IMR-90 (cell line): ENCODE measurements at regions not wholly inside any gene's neighbourhood (a gene's known extent, or its start where the extent isn't known, plus 50 kb on each side); places are given as distances from the start of the nearest gene placed in this dataset.

Source experiments
- ATAC-seq: fragments of 200-7000 bp; cut with Tn5 transposase; 2 replicates; pipeline ENCODE4 v1.9.1; 2020; ENCODE audit warnings: low read depth, mild to moderate bottlenecking, moderate library complexity
- BruUV-seq: library from RNA; stranded (reverse); fragments of 400-500 nt; replicated peaks from 2 replicates; lab custom pipeline; 2021; lab: Mats Ljungman, UMichigan
- CTCF ChIA-PET: fragments of 300-600 bp; formaldehyde crosslinking; extraction: SDS; loops from one replicate; lab custom pipeline; 2021; ENCODE audit warnings: antibody characterized with exemption; lab: Yijun Ruan, JAX
- POLR2A ChIA-PET: fragments of 300-600 bp; sonication (Branson Sonifier 250); formaldehyde crosslinking; loops from one replicate; lab custom pipeline; 2022; ENCODE audit warnings: antibody characterized with exemption; ENCODE audit not compliant: unreplicated experiment; lab: Charles Lee
- DNase-seq: peaks from one replicate; pipeline ENCODE4 v3.0.0; 2013
- H2AFZ ChIP-seq: replicated peaks from 2 replicates; pipeline ENCODE3; 2013; ENCODE audit warnings: low read length, mild to moderate bottlenecking; ENCODE audit not compliant: poor library complexity
- H2AK5ac ChIP-seq: 2 replicates; pipeline ENCODE4 v1.6.1; 2013; ENCODE audit warnings: low read depth, low read length, inconsistent platforms
- H2AK9ac ChIP-seq: replicated peaks from 2 replicates; pipeline ENCODE3; 2013; ENCODE audit warnings: mild to moderate bottlenecking, low read depth, low read length, moderate library complexity; ENCODE audit not compliant: poor library complexity
- H2BK120ac ChIP-seq: 2 replicates; pipeline ENCODE4 v1.6.1; 2013; ENCODE audit warnings: low read depth, low read length, inconsistent platforms
- H2BK15ac ChIP-seq: 3 replicates; pipeline ENCODE4 v1.6.1; 2013; ENCODE audit warnings: low read depth, low read length, inconsistent platforms
- H2BK20ac ChIP-seq: 2 replicates; pipeline ENCODE4 v1.6.1; 2013; ENCODE audit warnings: low read depth, mild to moderate bottlenecking, inconsistent platforms, low read length, moderate library complexity
- H2BK5ac ChIP-seq: 2 replicates; pipeline ENCODE4 v1.6.1; 2013; ENCODE audit warnings: mild to moderate bottlenecking, low read depth, low read length, inconsistent platforms; ENCODE audit not compliant: poor library complexity, severe bottlenecking
- H3K14ac ChIP-seq: replicated peaks from 2 replicates; pipeline ENCODE4 v1.6.1; 2013; ENCODE audit warnings: low read depth, low read length, inconsistent platforms
- H3K18ac ChIP-seq: 2 replicates; pipeline ENCODE4 v1.6.1; 2013; ENCODE audit warnings: low read depth, low read length, control low read depth
- H3K23ac ChIP-seq: 2 replicates; pipeline ENCODE4 v1.6.1; 2013; ENCODE audit warnings: low read depth, low read length, inconsistent platforms
- H3K27ac ChIP-seq: 2 replicates; pipeline ENCODE4 v1.5.1; 2013; ENCODE audit warnings: mild to moderate bottlenecking, control low read depth, low read length; ENCODE audit not compliant: insufficient read depth
- H3K27me3 ChIP-seq: 2 replicates; pipeline ENCODE4 v1.6.1; 2013; ENCODE audit warnings: low read length; ENCODE audit not compliant: control insufficient read depth, insufficient read depth
- H3K36me3 ChIP-seq: 2 replicates; pipeline ENCODE4 v1.6.1; 2013; ENCODE audit warnings: low read length, mixed read lengths; ENCODE audit not compliant: control insufficient read depth, insufficient read depth
- H3K4ac ChIP-seq: 2 replicates; pipeline ENCODE4 v1.6.1; 2013; ENCODE audit warnings: low read depth, low read length, inconsistent platforms
- H3K4me1 ChIP-seq: 2 replicates; pipeline ENCODE4 v1.6.1; 2013; ENCODE audit warnings: low read length, mixed read lengths; ENCODE audit not compliant: control insufficient read depth, insufficient read depth
- H3K4me2 ChIP-seq: 2 replicates; pipeline ENCODE4 v1.6.1; 2013; ENCODE audit warnings: low read depth, mild to moderate bottlenecking, control low read depth, low read length, moderate library complexity
- H3K4me3 ChIP-seq: 2 replicates; pipeline ENCODE4 v1.5.1; 2013; ENCODE audit warnings: low read depth, mild to moderate bottlenecking, control low read depth, low read length, moderate library complexity; ENCODE audit not compliant: insufficient read depth
- H3K56ac ChIP-seq: 2 replicates; pipeline ENCODE4 v1.6.1; 2013; ENCODE audit warnings: low read length, inconsistent platforms; ENCODE audit not compliant: insufficient read depth; ENCODE audit errors: extremely low read depth
- H3K79me1 ChIP-seq, 2 experiments: 2 replicates each; pipeline ENCODE4 v1.6.1; 2013; ENCODE audit warnings: low read length in 2 of 2, inconsistent platforms in 1 of 2, low read depth in 1 of 2
- H3K9ac ChIP-seq: 2 replicates; pipeline ENCODE4 v1.6.1; 2013; ENCODE audit warnings: low read depth, low read length, control low read depth
- H3K9me1 ChIP-seq: 2 replicates; pipeline ENCODE4 v1.6.1; 2013; ENCODE audit warnings: low read length, inconsistent platforms; ENCODE audit not compliant: insufficient read depth
- H3K9me3 ChIP-seq: 2 replicates; pipeline ENCODE4 v1.6.1; 2013; ENCODE audit warnings: low read length; ENCODE audit not compliant: control insufficient read depth, insufficient read depth
- H4K20me1 ChIP-seq: 2 replicates; pipeline ENCODE4 v1.6.1; 2013; ENCODE audit warnings: low read length, inconsistent platforms; ENCODE audit not compliant: insufficient read depth
- H4K5ac ChIP-seq: 2 replicates; pipeline ENCODE4 v1.6.1; 2013; ENCODE audit warnings: mild to moderate bottlenecking, low read depth, low read length, control low read depth
- H4K8ac ChIP-seq, 2 experiments: 2 replicates each; pipeline ENCODE4 v1.6.1; 2013; ENCODE audit warnings: low read depth in 2 of 2, low read length in 2 of 2, control low read depth in 1 of 2, inconsistent platforms in 1 of 2
- H4K91ac ChIP-seq: 2 replicates; pipeline ENCODE4 v1.6.1; 2013; ENCODE audit warnings: low read depth, low read length, inconsistent platforms; ENCODE audit not compliant: insufficient read depth
- CEBPB ChIP-seq: IDR thresholded peaks from 2 replicates; pipeline ENCODE4 v1.6.1; 2012; ENCODE audit warnings: low read depth, low read length, improper control_type of control experiment
- FOS ChIP-seq: fragments of 150-350 bp; IDR thresholded peaks from 2 replicates; pipeline ENCODE4 v1.6.1; 2016; ENCODE audit warnings: low read depth, low read length
- MAFK ChIP-seq: IDR thresholded peaks from 2 replicates; pipeline ENCODE4 v1.6.1; 2012; ENCODE audit warnings: low read depth, low read length, improper control_type of control experiment
- MAZ ChIP-seq: IDR thresholded peaks from 2 replicates; pipeline ENCODE4 v1.6.1; 2012; ENCODE audit warnings: low read depth, mild to moderate bottlenecking, low read length, improper control_type of control experiment, moderate library complexity, borderline replicate concordance
- POLR2A ChIP-seq: IDR thresholded peaks from 2 replicates; pipeline ENCODE4 v1.6.1; 2012; ENCODE audit warnings: mild to moderate bottlenecking, low read depth, low read length
- RAD21 ChIP-seq: IDR thresholded peaks from 2 replicates; pipeline ENCODE4 v1.6.1; 2012; ENCODE audit warnings: low read length, improper control_type of control experiment
- RFX5 ChIP-seq: IDR thresholded peaks from 2 replicates; pipeline ENCODE4 v1.8.0; 2012; ENCODE audit warnings: low read depth, mild to moderate bottlenecking, low read length, moderate library complexity
- dilution Hi-C: fragments of 300-500 bp; cut with HindIII; formaldehyde crosslinking; loops from one replicate; pipeline ENCODE4 v1.14.3; 2018; ENCODE audit warnings: low sequenced_read_pairs; ENCODE audit not compliant: unreplicated experiment
- in situ Hi-C: fragments of 300-500 bp; cut with MboI; formaldehyde crosslinking; loops from 3 replicates; pipeline ENCODE4 v1.14.3; 2019; ENCODE audit warnings: low sequenced_read_pairs, inconsistent platforms, mixed read lengths
- intact Hi-C: fragments of 100-400 bp; cut with micrococcal nuclease; formaldehyde crosslinking; loops from 2 replicates; pipeline ENCODE4 v1.10.0; 2022
- TF ChIP-seq, protein P1 (sequence below): fragments of 150-350 bp; IDR thresholded peaks from 2 replicates; pipeline ENCODE4 v1.6.1; 2016; ENCODE audit warnings: low read depth, mild to moderate bottlenecking, low read length, moderate library complexity, borderline replicate concordance
- TF ChIP-seq, protein P2 (sequence below): fragments of 150-350 bp; IDR thresholded peaks from 2 replicates; pipeline ENCODE4 v1.6.1; 2017; ENCODE audit warnings: mild to moderate bottlenecking, antibody characterized with exemption, low read length, low read depth

DNA sequence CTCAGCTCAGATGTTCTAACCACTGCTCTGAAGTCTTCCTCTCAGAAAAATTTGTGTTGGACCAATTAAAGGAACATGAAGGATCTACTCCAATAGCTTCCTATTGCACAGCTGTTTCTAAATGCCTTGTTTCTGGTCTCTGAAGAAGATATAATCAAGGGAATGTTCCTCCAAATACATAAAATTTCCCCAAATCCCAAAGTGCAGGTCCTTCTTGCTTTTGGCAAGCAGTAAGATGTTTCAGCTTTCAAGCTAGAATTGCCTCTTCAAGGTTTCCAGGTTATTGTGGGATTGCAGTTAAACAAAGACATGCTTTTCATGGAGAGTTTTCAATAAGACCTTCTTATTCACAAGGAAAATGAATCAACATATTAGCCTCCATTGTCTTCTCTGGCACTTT lies 574.5 kb upstream of the SLIT2 start:
- ATAC-seq, result no peak
- in situ Hi-C loops, result no loop called here

More for the DNA sequence above, 574.5 kb upstream of the SLIT2 start:
- Histone ChIP-seq H3K4ac (no peak overlapping the region), H3K4me1 (peaks cover 2% of the 10 kb centered on the region; the same call in 1 of the 2 replicates), H2AFZ (no peak overlapping the region), H3K56ac (no peak overlapping the region), H3K36me3 (no peaks in the 10 kb centered on the region), H2BK5ac (no peak overlapping the region), H3K18ac (no peak overlapping the region), H2AK9ac (no peak overlapping the region), H3K23ac (no peak overlapping the region), H3K79me1 (no peaks in the 10 kb centered on the region), H3K9me1 (no peaks in the 10 kb centered on the region), H2BK20ac (no peak overlapping the region), H3K4me2 (no peak overlapping the region), H3K27me3 (no peaks in the 10 kb centered on the region), H4K8ac (no peak overlapping the region), H2BK120ac (no peak overlapping the region), H3K9me3 (no peaks in the 10 kb centered on the region), H3K14ac (no peak overlapping the region), H4K5ac (no peak overlapping the region), H4K91ac (no peak overlapping the region), H3K4me3 (no peak overlapping the region), H2BK15ac (no peak overlapping the region), H3K27ac (no peak overlapping the region), H3K9ac (no peak overlapping the region), H4K20me1 (no peaks in the 10 kb centered on the region), H2AK5ac (no peak overlapping the region)
- intact Hi-C loops (no loop called here), dilution Hi-C loops (no loop called here)
- ChIA-PET POLR2A (no interaction called here), CTCF (interaction anchor here (0.6 kb wide), 1 partner anchor 101 kb away, joined by 3 read pairs; no protein-coding TSS in a partner anchor)
- DNase-seq, result no peak
- BruUV-seq, result no TSS peak
- TF ChIP-seq POLR2A (no peak), FOS (no peak), RFX5 (no peak), CEBPB (no peak), MAFK (no peak), MAZ (no peak), RAD21 (no peak)
- TF ChIP-seq, protein P1, sequence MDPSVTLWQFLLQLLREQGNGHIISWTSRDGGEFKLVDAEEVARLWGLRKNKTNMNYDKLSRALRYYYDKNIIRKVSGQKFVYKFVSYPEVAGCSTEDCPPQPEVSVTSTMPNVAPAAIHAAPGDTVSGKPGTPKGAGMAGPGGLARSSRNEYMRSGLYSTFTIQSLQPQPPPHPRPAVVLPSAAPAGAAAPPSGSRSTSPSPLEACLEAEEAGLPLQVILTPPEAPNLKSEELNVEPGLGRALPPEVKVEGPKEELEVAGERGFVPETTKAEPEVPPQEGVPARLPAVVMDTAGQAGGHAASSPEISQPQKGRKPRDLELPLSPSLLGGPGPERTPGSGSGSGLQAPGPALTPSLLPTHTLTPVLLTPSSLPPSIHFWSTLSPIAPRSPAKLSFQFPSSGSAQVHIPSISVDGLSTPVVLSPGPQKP, result no peak
- TF ChIP-seq, protein P2, sequence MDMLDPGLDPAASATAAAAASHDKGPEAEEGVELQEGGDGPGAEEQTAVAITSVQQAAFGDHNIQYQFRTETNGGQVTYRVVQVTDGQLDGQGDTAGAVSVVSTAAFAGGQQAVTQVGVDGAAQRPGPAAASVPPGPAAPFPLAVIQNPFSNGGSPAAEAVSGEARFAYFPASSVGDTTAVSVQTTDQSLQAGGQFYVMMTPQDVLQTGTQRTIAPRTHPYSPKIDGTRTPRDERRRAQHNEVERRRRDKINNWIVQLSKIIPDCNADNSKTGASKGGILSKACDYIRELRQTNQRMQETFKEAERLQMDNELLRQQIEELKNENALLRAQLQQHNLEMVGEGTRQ, result no peak
